Activated gamma-delta T cell treated with anti-CD3 and anti-CD28 coated beads, Interleukin-2, amount 50 U/mL, for 16 hours (primary cell): ENCODE measurements at regions not wholly inside any gene's neighbourhood (a gene's known extent, or its start where the extent isn't known, plus 50 kb on each side); places are given as distances from the start of the nearest gene placed in this dataset.

Experiments used
- DNase-seq: peaks from one replicate; pipeline ENCODE4 v3.0.0-alpha.2; 2020; ENCODE audit warnings: low read depth

DNA sequence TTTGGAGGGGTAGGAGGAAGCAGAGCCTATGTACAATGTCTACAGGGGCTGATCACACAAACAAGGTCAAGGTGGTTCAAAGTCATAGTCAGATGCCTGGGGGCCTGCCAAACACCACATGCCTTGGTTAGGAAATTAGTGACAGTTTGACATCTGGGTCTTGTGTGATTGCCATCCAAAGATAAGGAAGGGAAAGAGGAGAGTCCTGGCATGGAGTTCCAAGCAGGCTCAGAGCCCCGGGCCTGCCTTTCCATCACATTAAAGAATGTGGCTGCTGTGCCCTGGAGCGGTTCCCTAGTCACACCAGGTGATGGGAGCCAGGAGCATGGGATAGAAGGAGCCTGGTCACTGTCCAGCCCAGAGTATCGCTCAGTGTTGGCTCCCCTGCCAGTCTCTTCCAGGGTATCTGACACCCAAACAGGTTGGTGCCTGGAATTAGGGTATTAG, 53.6 kb upstream of the BCL2L14 start:
- DNase-seq: no peak

DNA sequence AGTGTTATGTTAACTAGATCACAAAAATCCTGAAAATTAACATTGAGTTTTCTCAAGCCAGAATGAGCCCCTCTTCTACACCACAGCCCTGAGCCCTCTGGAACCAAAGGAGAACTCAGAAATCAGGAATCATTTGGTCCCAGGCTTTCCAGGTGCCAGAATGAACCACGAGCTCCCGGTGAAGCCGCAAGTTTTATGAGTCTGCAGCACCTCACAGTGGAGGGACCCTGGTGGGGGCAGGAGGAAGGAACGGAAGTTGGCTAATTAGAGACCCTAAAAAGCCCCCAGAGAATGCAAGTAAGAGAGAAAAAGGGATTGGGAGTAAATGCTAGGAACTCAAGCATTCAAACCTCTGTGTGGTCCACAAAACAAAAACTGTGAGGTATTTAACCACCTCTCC, 52.9 kb upstream of the BCL2L14 start:
- DNase-seq: no peak

DNA sequence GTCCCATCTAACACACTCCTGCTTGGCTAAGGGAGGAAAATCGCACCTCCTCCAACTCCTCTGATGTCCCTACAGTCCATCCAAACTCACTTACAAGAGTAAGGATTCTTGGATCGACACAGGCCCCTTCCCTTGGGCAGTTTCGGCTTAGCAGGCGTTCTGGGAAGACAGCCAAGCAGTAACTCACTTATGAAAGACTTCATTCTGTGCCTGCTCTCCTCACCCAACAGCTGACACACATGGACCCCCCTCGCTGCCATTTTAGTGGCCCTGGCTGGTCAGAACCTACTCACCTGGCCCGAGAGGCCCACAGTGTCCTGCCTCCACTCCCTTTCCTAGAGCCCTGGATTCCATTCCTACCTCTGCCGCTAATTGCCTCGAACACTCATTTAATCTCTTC, 52.3 kb upstream of the BCL2L14 start:
- DNase-seq: no peak

DNA sequence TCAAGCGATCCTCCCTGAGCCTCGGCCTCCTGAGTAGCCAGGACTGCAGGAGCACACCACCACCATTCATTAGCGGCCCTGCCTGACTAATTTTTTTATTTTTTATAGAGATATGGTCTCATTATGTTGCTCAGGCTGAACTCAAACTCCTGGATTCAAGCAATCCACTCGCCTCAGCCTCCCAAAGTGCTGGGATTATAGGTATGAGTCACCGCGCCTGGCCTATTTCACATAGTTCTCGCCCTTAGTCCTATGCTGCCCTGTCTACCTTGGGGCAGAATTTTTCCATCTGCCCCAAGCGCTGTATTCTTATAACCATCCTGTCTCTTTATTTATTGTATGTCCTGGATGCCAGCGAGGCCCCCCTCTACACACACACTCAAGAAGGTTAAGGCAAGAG, 50.9 kb upstream of the BCL2L14 start:
- DNase-seq: no peak

DNA sequence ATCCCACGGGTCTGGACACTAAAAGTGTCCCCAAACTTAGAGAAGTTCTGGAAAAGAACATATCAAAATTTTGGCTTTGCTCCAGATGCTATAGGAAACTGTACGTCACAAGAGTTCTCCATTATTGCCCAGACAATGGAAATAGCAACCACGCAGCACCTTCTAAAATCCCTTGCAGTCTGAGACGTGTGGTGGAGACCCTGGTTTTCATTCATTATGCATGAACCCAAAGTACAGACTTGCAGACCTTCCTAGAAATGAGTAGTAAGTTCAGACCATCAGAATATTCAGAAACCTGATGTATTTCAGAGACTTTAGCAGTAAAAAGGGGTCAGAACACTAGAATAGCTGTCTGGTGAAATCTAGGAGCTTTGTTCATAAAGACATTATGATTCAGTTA, 50.0 kb upstream of the BCL2L14 start:
- no peak for DNase-seq
